HL-60 (cell line): ENCODE measurements at regions not wholly inside any gene's neighbourhood (a gene's known extent, or its start where the extent isn't known, plus 50 kb on each side); places are given as distances from the start of the nearest gene placed in this dataset.

Experiments
- POLR2AphosphoS5 ChIP-seq: IDR thresholded peaks from 2 replicates; pipeline ENCODE4 v1.6.1; 2012; ENCODE audit warnings: low read depth
- TF ChIP-seq, protein P1 (sequence below): IDR thresholded peaks from one replicate; pipeline ENCODE4 v1.5.1; 2011; ENCODE audit warnings: low read length, control low read depth, inconsistent platforms; ENCODE audit not compliant: insufficient read depth

GRCh38 chr9:28770827-28771226 is 1197.5 kb upstream of the C9orf72 start:
- TF ChIP-seq, protein P1, sequence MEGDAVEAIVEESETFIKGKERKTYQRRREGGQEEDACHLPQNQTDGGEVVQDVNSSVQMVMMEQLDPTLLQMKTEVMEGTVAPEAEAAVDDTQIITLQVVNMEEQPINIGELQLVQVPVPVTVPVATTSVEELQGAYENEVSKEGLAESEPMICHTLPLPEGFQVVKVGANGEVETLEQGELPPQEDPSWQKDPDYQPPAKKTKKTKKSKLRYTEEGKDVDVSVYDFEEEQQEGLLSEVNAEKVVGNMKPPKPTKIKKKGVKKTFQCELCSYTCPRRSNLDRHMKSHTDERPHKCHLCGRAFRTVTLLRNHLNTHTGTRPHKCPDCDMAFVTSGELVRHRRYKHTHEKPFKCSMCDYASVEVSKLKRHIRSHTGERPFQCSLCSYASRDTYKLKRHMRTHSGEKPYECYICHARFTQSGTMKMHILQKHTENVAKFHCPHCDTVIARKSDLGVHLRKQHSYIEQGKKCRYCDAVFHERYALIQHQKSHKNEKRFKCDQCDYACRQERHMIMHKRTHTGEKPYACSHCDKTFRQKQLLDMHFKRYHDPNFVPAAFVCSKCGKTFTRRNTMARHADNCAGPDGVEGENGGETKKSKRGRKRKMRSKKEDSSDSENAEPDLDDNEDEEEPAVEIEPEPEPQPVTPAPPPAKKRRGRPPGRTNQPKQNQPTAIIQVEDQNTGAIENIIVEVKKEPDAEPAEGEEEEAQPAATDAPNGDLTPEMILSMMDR = no peak
- no peak for TF ChIP-seq POLR2AphosphoS5
